ENCODE measurements at regions not wholly inside any gene's neighbourhood (a gene's known extent, or its start where the extent isn't known, plus 50 kb on each side); places are given as distances from the start of the nearest gene placed in this dataset.

- Mint-ChIP-seq H3K27ac (ENCODE audit: unreplicated experiment) (no peak overlapping the region), H3K4me3 (ENCODE audit: unreplicated experiment) (no peak overlapping the region), H3K36me3 (ENCODE audit: low read depth, unreplicated experiment) (no peaks in the 10 kb centered on the region), H3K9me3 (ENCODE audit: unreplicated experiment) (no peaks in the 10 kb centered on the region), H3K27me3 (ENCODE audit: unreplicated experiment) (no peaks in the 10 kb centered on the region), H3K4me1 (ENCODE audit: unreplicated experiment) (no peaks in the 10 kb centered on the region)
- TF ChIP-seq CTCF (IDR thresholded peaks at IDR 0.05; ENCODE audit: unreplicated experiment), result no peak
- DNase-seq (ENCODE audit: low spot score), result no peak
Measured at GRCh38 chr9:11506980-11507379, 894.2 kb upstream of the PTPRD start.

GRCh38 chr9:11537566-11537965, 924.8 kb upstream of the PTPRD start:
- DNase-seq (ENCODE audit: low spot score), result no peak
- H3K27me3 Mint-ChIP-seq (ENCODE audit: unreplicated experiment), result no peaks in the 10 kb centered on the region
- no peak overlapping the region for H3K27ac Mint-ChIP-seq (ENCODE audit: unreplicated experiment)
- H3K36me3 Mint-ChIP-seq (ENCODE audit: low read depth, unreplicated experiment), result no peaks in the 10 kb centered on the region
- no peak for TF ChIP-seq CTCF (IDR thresholded peaks at IDR 0.05; ENCODE audit: unreplicated experiment)
- no peak overlapping the region for H3K4me3 Mint-ChIP-seq (ENCODE audit: unreplicated experiment)
- no peaks in the 10 kb centered on the region for H3K9me3 Mint-ChIP-seq (ENCODE audit: unreplicated experiment)
- H3K4me1 Mint-ChIP-seq (ENCODE audit: unreplicated experiment), result no peaks in the 10 kb centered on the region

- no peaks in the 10 kb centered on the region for H3K9me3 Mint-ChIP-seq (ENCODE audit: unreplicated experiment)
- H3K4me3 Mint-ChIP-seq (ENCODE audit: unreplicated experiment), result no peak overlapping the region
- H3K4me1 Mint-ChIP-seq (ENCODE audit: unreplicated experiment), result no peaks in the 10 kb centered on the region
- DNase-seq (ENCODE audit: low spot score), result no peak
- peaks cover 2% of the 10 kb centered on the region for H3K27me3 Mint-ChIP-seq (ENCODE audit: unreplicated experiment)
- no peaks in the 10 kb centered on the region for H3K36me3 Mint-ChIP-seq (ENCODE audit: low read depth, unreplicated experiment)
- TF ChIP-seq CTCF (IDR thresholded peaks at IDR 0.05; ENCODE audit: unreplicated experiment), result no peak
- no peak overlapping the region for H3K27ac Mint-ChIP-seq (ENCODE audit: unreplicated experiment)
Measured at GRCh38 chr9:11542781-11543180, 930.0 kb upstream of the PTPRD start.

GRCh38 chr9:11546231-11546630, 933.4 kb upstream of the PTPRD start:
- Mint-ChIP-seq H3K4me1 (ENCODE audit: unreplicated experiment) (no peaks in the 10 kb centered on the region), H3K36me3 (ENCODE audit: low read depth, unreplicated experiment) (no peaks in the 10 kb centered on the region), H3K27ac (ENCODE audit: unreplicated experiment) (no peak overlapping the region), H3K9me3 (ENCODE audit: unreplicated experiment) (no peaks in the 10 kb centered on the region), H3K4me3 (ENCODE audit: unreplicated experiment) (no peak overlapping the region), H3K27me3 (ENCODE audit: unreplicated experiment) (peaks cover 2% of the 10 kb centered on the region)
- DNase-seq (ENCODE audit: low spot score), result no peak
- TF ChIP-seq CTCF (IDR thresholded peaks at IDR 0.05; ENCODE audit: unreplicated experiment), result no peak

- no peak overlapping the region for H3K27ac Mint-ChIP-seq (ENCODE audit: unreplicated experiment)
- H3K27me3 Mint-ChIP-seq (ENCODE audit: unreplicated experiment), result peaks cover 2% of the 10 kb centered on the region
- no peak overlapping the region for H3K4me3 Mint-ChIP-seq (ENCODE audit: unreplicated experiment)
- DNase-seq (ENCODE audit: low spot score), result no peak
- H3K36me3 Mint-ChIP-seq (ENCODE audit: low read depth, unreplicated experiment), result no peaks in the 10 kb centered on the region
- no peaks in the 10 kb centered on the region for H3K4me1 Mint-ChIP-seq (ENCODE audit: unreplicated experiment)
- no peaks in the 10 kb centered on the region for H3K9me3 Mint-ChIP-seq (ENCODE audit: unreplicated experiment)
- TF ChIP-seq CTCF (IDR thresholded peaks at IDR 0.05; ENCODE audit: unreplicated experiment), result no peak
Measured at GRCh38 chr9:11549311-11549794, 936.6 kb upstream of the PTPRD start.
